ENCODE measurements at regions not wholly inside any gene's neighbourhood (a gene's known extent, or its start where the extent isn't known, plus 50 kb on each side); places are given as distances from the start of the nearest gene placed in this dataset.

GRCh38 chr21:32183396-32183795 is 95.5 kb downstream of the MIS18A start:
- no peak for DNase-seq (ENCODE audit: low spot score)

GRCh38 chr21:32182449-32182848 is 96.4 kb downstream of the MIS18A start:
- DNase-seq (ENCODE audit: low spot score): no peak

GRCh38 chr21:32181457-32181856 is 97.4 kb downstream of the MIS18A start:
- DNase-seq (ENCODE audit: low spot score): no peak

GRCh38 chr21:32174819-32175218 is 104.0 kb downstream of the MIS18A start:
- no peak for DNase-seq (ENCODE audit: low spot score)

DNA sequence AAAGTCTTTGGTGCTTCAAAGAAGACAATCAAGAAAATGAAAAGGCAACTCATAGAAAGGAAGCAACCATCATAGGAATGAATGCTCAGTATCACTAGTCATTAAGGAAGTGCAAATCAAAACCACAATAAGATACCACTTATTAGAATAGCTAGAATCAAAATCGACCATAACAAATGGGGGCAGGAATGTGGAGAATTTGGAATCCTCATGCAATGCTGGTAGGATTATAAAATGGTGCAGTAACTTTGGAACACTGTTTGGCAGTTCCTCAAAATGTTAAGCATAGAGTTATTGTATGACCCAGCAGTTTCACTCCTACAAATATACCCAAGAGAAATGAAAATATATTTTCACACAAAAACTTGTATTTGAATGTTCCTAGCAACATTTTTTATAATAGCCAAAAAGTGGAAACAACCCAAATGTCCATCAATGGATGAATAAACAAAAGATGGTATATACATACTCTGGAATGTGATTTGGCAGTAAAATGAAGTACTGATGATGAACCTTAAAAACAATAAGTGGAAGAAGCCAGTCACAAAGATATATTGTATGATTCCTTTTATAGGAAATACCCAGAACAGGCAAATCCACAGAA is 105.6 kb downstream of the MIS18A start:
- DNase-seq (ENCODE audit: low spot score): no peak

DNA sequence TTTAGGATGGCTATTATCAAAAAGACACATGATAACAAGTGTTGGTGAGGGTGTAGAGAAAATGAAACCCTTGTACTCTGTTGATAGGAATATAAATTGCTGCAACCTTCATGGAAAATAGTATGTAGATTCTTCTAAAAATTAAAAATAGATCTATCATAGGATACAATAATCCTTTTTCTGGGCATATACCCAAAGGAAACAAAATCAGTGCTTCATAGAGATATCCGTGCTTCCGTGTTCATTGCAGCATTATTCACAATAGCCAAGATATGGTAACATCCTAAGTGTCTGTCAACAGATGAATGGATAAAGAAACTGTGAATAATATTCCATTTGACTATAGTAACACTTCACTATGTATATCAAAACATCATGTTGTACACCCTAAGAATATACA is 106.7 kb downstream of the MIS18A start:
- DNase-seq (ENCODE audit: low spot score): no peak

- no peak for DNase-seq (ENCODE audit: low spot score)
Measured at GRCh38 chr21:32167513-32167912, 111.3 kb downstream of the MIS18A start.

- no peak for DNase-seq (ENCODE audit: low spot score)
Measured at GRCh38 chr21:32163386-32163785, 115.5 kb downstream of the MIS18A start.

DNA sequence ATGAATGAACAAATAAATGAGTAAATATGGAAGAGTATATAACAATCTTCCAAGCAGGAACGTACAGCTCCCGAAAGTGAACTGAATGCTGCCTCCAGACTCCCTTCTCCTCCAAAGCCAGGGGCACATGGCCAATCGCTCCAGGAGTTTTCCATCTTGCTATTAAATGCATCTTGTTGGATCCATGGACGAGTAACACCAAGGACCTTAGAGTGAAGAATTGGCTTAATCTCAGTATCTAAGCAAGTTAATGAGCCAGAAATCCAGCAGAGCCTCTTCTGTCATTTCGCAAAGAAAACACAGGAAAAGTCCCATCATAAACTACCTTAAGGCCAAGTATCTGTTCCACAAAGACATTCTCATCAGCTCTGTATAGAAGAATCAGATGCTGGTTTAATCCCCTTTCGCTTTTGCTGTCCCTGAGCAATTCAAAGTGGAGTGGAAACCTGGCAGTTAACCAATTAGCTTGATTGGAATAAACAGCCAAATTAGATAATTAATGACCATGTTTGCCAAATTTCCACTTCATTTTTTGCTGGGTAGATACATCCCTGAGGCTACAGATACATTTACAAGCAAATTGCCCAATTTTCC is 116.0 kb downstream of the MIS18A start:
- no peak for DNase-seq (ENCODE audit: low spot score)

- no peak for DNase-seq (ENCODE audit: low spot score)
Measured at GRCh38 chr21:32155226-32155625, 123.6 kb downstream of the MIS18A start.

- DNase-seq (ENCODE audit: low spot score): no peak
Measured at GRCh38 chr21:32147041-32147440, 131.8 kb downstream of the MIS18A start.

DNA sequence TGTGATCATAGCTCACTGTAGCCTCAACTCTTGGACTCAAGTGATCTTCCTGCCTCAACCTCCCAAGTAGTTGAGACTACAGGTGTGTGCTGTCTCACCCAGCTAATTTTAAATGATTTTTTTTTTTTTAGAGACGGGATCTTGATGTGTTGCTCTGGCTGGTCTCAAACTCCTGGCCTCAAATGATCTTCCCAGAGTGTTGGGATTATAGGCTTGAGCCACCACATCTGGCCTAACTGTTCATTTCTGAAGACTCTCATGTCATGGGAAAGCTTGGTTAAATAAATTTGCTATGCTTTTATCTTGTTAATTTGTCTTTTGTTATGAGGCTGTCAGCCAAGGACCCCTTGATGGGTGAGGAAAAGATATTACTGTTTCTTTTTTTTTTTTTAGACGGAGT is 134.0 kb downstream of the MIS18A start:
- no peak for DNase-seq (ENCODE audit: low spot score)

- DNase-seq (ENCODE audit: low spot score): no peak
Measured at GRCh38 chr21:32143241-32143939, 135.5 kb downstream of the MIS18A start.

- DNase-seq (ENCODE audit: low spot score): no peak
Measured at GRCh38 chr21:32141318-32141633, 137.6 kb downstream of the MIS18A start.

GRCh38 chr21:32140604-32141317 is 138.1 kb downstream of the MIS18A start:
- DNase-seq (ENCODE audit: low spot score): no peak

- no peak for DNase-seq (ENCODE audit: low spot score)
Measured at GRCh38 chr21:32140151-32140550, 138.7 kb downstream of the MIS18A start.

GRCh38 chr21:32138658-32139057 is 140.2 kb downstream of the MIS18A start:
- no peak for DNase-seq (ENCODE audit: low spot score)

DNA sequence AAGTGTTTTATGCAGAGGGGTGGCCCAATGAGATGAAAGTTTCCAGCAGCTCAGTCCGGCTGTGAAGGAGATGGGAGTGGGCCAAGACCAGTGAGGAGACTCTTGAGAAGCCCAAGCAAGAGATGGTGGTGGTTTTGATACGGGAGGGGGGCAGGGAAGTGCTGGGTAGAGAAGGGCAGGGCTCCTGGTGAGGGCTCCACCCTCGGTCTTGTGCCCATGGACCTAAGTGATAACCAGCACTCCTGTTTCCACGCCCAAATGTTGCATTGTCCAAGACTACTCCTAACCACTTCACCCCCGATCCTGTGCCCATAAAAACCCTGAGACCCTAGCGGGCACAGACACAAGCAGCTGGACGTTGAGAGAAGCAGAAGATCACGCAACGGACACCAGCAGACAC is 140.9 kb downstream of the MIS18A start:
- no peak for DNase-seq (ENCODE audit: low spot score)

DNA sequence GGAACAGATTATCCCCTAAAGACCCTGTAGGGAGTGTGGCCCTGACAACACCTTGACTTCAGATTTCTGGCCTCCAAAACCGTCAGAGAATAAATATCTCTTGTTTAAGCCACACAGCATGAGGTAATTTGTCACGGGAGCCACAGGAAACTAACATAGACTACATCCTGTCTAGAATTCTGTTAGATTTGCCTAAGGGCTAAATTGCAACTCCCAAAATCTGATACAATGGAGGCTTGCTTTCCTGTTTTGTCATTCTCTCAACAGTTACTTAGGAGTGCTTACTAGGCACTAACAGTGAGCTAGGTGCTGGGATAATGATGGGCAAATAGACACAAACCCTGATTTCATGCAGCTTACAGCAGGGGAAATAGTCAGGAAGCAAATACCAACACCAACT is 141.6 kb downstream of the MIS18A start:
- no peak for DNase-seq (ENCODE audit: low spot score)

- DNase-seq (ENCODE audit: low spot score): no peak
Measured at GRCh38 chr21:32136546-32136945, 142.3 kb downstream of the MIS18A start.

- no peak for DNase-seq (ENCODE audit: low spot score)
Measured at GRCh38 chr21:32135401-32136363, 143.2 kb downstream of the MIS18A start.
